IMR-90 (cell line): ENCODE measurements at regions not wholly inside any gene's neighbourhood (a gene's known extent, or its start where the extent isn't known, plus 50 kb on each side); places are given as distances from the start of the nearest gene placed in this dataset.

Source experiments
- ATAC-seq: fragments of 200-7000 bp; cut with Tn5 transposase; 2 replicates; pipeline ENCODE4 v1.9.1; 2020; ENCODE audit warnings: low read depth, mild to moderate bottlenecking, moderate library complexity
- BruUV-seq: library from RNA; stranded (reverse); fragments of 400-500 nt; replicated peaks from 2 replicates; lab custom pipeline; 2021; lab: Mats Ljungman, UMichigan
- CTCF ChIA-PET: fragments of 300-600 bp; formaldehyde crosslinking; extraction: SDS; loops from one replicate; lab custom pipeline; 2021; ENCODE audit warnings: antibody characterized with exemption; lab: Yijun Ruan, JAX
- POLR2A ChIA-PET: fragments of 300-600 bp; sonication (Branson Sonifier 250); formaldehyde crosslinking; loops from one replicate; lab custom pipeline; 2022; ENCODE audit warnings: antibody characterized with exemption; ENCODE audit not compliant: unreplicated experiment; lab: Charles Lee
- DNase-seq: peaks from one replicate; pipeline ENCODE4 v3.0.0; 2013
- H2AFZ ChIP-seq: replicated peaks from 2 replicates; pipeline ENCODE3; 2013; ENCODE audit warnings: low read length, mild to moderate bottlenecking; ENCODE audit not compliant: poor library complexity
- H2AK5ac ChIP-seq: 2 replicates; pipeline ENCODE4 v1.6.1; 2013; ENCODE audit warnings: low read depth, low read length, inconsistent platforms
- H2AK9ac ChIP-seq: replicated peaks from 2 replicates; pipeline ENCODE3; 2013; ENCODE audit warnings: mild to moderate bottlenecking, low read depth, low read length, moderate library complexity; ENCODE audit not compliant: poor library complexity
- H2BK120ac ChIP-seq: 2 replicates; pipeline ENCODE4 v1.6.1; 2013; ENCODE audit warnings: low read depth, low read length, inconsistent platforms
- H2BK15ac ChIP-seq: 3 replicates; pipeline ENCODE4 v1.6.1; 2013; ENCODE audit warnings: low read depth, low read length, inconsistent platforms
- H2BK20ac ChIP-seq: 2 replicates; pipeline ENCODE4 v1.6.1; 2013; ENCODE audit warnings: low read depth, mild to moderate bottlenecking, inconsistent platforms, low read length, moderate library complexity
- H2BK5ac ChIP-seq: 2 replicates; pipeline ENCODE4 v1.6.1; 2013; ENCODE audit warnings: mild to moderate bottlenecking, low read depth, low read length, inconsistent platforms; ENCODE audit not compliant: poor library complexity, severe bottlenecking
- H3K14ac ChIP-seq: replicated peaks from 2 replicates; pipeline ENCODE4 v1.6.1; 2013; ENCODE audit warnings: low read depth, low read length, inconsistent platforms
- H3K18ac ChIP-seq: 2 replicates; pipeline ENCODE4 v1.6.1; 2013; ENCODE audit warnings: low read depth, low read length, control low read depth
- H3K23ac ChIP-seq: 2 replicates; pipeline ENCODE4 v1.6.1; 2013; ENCODE audit warnings: low read depth, low read length, inconsistent platforms
- H3K27ac ChIP-seq: 2 replicates; pipeline ENCODE4 v1.5.1; 2013; ENCODE audit warnings: mild to moderate bottlenecking, control low read depth, low read length; ENCODE audit not compliant: insufficient read depth
- H3K27me3 ChIP-seq: 2 replicates; pipeline ENCODE4 v1.6.1; 2013; ENCODE audit warnings: low read length; ENCODE audit not compliant: control insufficient read depth, insufficient read depth
- H3K36me3 ChIP-seq: 2 replicates; pipeline ENCODE4 v1.6.1; 2013; ENCODE audit warnings: low read length, mixed read lengths; ENCODE audit not compliant: control insufficient read depth, insufficient read depth
- H3K4ac ChIP-seq: 2 replicates; pipeline ENCODE4 v1.6.1; 2013; ENCODE audit warnings: low read depth, low read length, inconsistent platforms
- H3K4me1 ChIP-seq: 2 replicates; pipeline ENCODE4 v1.6.1; 2013; ENCODE audit warnings: low read length, mixed read lengths; ENCODE audit not compliant: control insufficient read depth, insufficient read depth
- H3K4me2 ChIP-seq: 2 replicates; pipeline ENCODE4 v1.6.1; 2013; ENCODE audit warnings: low read depth, mild to moderate bottlenecking, control low read depth, low read length, moderate library complexity
- H3K4me3 ChIP-seq: 2 replicates; pipeline ENCODE4 v1.5.1; 2013; ENCODE audit warnings: low read depth, mild to moderate bottlenecking, control low read depth, low read length, moderate library complexity; ENCODE audit not compliant: insufficient read depth
- H3K56ac ChIP-seq: 2 replicates; pipeline ENCODE4 v1.6.1; 2013; ENCODE audit warnings: low read length, inconsistent platforms; ENCODE audit not compliant: insufficient read depth; ENCODE audit errors: extremely low read depth
- H3K79me1 ChIP-seq, 2 experiments: 2 replicates each; pipeline ENCODE4 v1.6.1; 2013; ENCODE audit warnings: low read length in 2 of 2, inconsistent platforms in 1 of 2, low read depth in 1 of 2
- H3K9ac ChIP-seq: 2 replicates; pipeline ENCODE4 v1.6.1; 2013; ENCODE audit warnings: low read depth, low read length, control low read depth
- H3K9me1 ChIP-seq: 2 replicates; pipeline ENCODE4 v1.6.1; 2013; ENCODE audit warnings: low read length, inconsistent platforms; ENCODE audit not compliant: insufficient read depth
- H3K9me3 ChIP-seq: 2 replicates; pipeline ENCODE4 v1.6.1; 2013; ENCODE audit warnings: low read length; ENCODE audit not compliant: control insufficient read depth, insufficient read depth
- H4K20me1 ChIP-seq: 2 replicates; pipeline ENCODE4 v1.6.1; 2013; ENCODE audit warnings: low read length, inconsistent platforms; ENCODE audit not compliant: insufficient read depth
- H4K5ac ChIP-seq: 2 replicates; pipeline ENCODE4 v1.6.1; 2013; ENCODE audit warnings: mild to moderate bottlenecking, low read depth, low read length, control low read depth
- H4K8ac ChIP-seq, 2 experiments: 2 replicates each; pipeline ENCODE4 v1.6.1; 2013; ENCODE audit warnings: low read depth in 2 of 2, low read length in 2 of 2, control low read depth in 1 of 2, inconsistent platforms in 1 of 2
- H4K91ac ChIP-seq: 2 replicates; pipeline ENCODE4 v1.6.1; 2013; ENCODE audit warnings: low read depth, low read length, inconsistent platforms; ENCODE audit not compliant: insufficient read depth
- BHLHE40 ChIP-seq: fragments of 150-350 bp; IDR thresholded peaks from 2 replicates; pipeline ENCODE4 v1.6.1; 2016; ENCODE audit warnings: mild to moderate bottlenecking, low read depth, low read length
- CEBPB ChIP-seq: IDR thresholded peaks from 2 replicates; pipeline ENCODE4 v1.6.1; 2012; ENCODE audit warnings: low read depth, low read length, improper control_type of control experiment
- CHD1 ChIP-seq: IDR thresholded peaks from 2 replicates; pipeline ENCODE4 v1.6.1; 2012; ENCODE audit warnings: low read depth, low read length, improper control_type of control experiment
- ELK1 ChIP-seq: fragments of 150-350 bp; IDR thresholded peaks from 2 replicates; pipeline ENCODE4 v1.6.1; 2016; ENCODE audit warnings: low read depth, mild to moderate bottlenecking, low read length, moderate library complexity, borderline replicate concordance
- FOS ChIP-seq: fragments of 150-350 bp; IDR thresholded peaks from 2 replicates; pipeline ENCODE4 v1.6.1; 2016; ENCODE audit warnings: low read depth, low read length
- MAFK ChIP-seq: IDR thresholded peaks from 2 replicates; pipeline ENCODE4 v1.6.1; 2012; ENCODE audit warnings: low read depth, low read length, improper control_type of control experiment
- MAZ ChIP-seq: IDR thresholded peaks from 2 replicates; pipeline ENCODE4 v1.6.1; 2012; ENCODE audit warnings: low read depth, mild to moderate bottlenecking, low read length, improper control_type of control experiment, moderate library complexity, borderline replicate concordance
- MXI1 ChIP-seq: IDR thresholded peaks from 2 replicates; pipeline ENCODE4 v1.6.1; 2012; ENCODE audit warnings: low read depth, mild to moderate bottlenecking, low read length, moderate library complexity, borderline replicate concordance
- NFE2L2 ChIP-seq: fragments of 150-350 bp; IDR thresholded peaks from 2 replicates; pipeline ENCODE4 v1.6.1; 2016; ENCODE audit warnings: low read depth, mild to moderate bottlenecking, low read length
- POLR2A ChIP-seq: IDR thresholded peaks from 2 replicates; pipeline ENCODE4 v1.6.1; 2012; ENCODE audit warnings: mild to moderate bottlenecking, low read depth, low read length
- RAD21 ChIP-seq: IDR thresholded peaks from 2 replicates; pipeline ENCODE4 v1.6.1; 2012; ENCODE audit warnings: low read length, improper control_type of control experiment
- RCOR1 ChIP-seq: IDR thresholded peaks from 2 replicates; pipeline ENCODE4 v1.6.1; 2012; ENCODE audit warnings: mild to moderate bottlenecking, low read length, improper control_type of control experiment; ENCODE audit not compliant: insufficient replicate concordance
- RFX5 ChIP-seq: IDR thresholded peaks from 2 replicates; pipeline ENCODE4 v1.8.0; 2012; ENCODE audit warnings: low read depth, mild to moderate bottlenecking, low read length, moderate library complexity
- SMC3 ChIP-seq: fragments of 150-350 bp; IDR thresholded peaks from 2 replicates; pipeline ENCODE4 v1.6.1; 2016; ENCODE audit warnings: low read depth, mild to moderate bottlenecking, antibody characterized with exemption, low read length, moderate library complexity
- WGBS, 2 experiments: methylation state at CpG; one replicate each; pipeline versions ENCODE4 v1.1.5 to v1.1.7; 2013; ENCODE audit warnings: missing lambda C conversion rate in 2 of 2; ENCODE audit not compliant: insufficient read length in 1 of 2; ENCODE audit errors: extremely low coverage in 2 of 2; 5-methylcytosine and 5-hydroxymethylcytosine counted together
- dilution Hi-C: fragments of 300-500 bp; cut with HindIII; formaldehyde crosslinking; loops from one replicate; pipeline ENCODE4 v1.14.3; 2018; ENCODE audit warnings: low sequenced_read_pairs; ENCODE audit not compliant: unreplicated experiment
- in situ Hi-C: fragments of 300-500 bp; cut with MboI; formaldehyde crosslinking; loops from 3 replicates; pipeline ENCODE4 v1.14.3; 2019; ENCODE audit warnings: low sequenced_read_pairs, inconsistent platforms, mixed read lengths
- intact Hi-C: fragments of 100-400 bp; cut with micrococcal nuclease; formaldehyde crosslinking; loops from 2 replicates; pipeline ENCODE4 v1.10.0; 2022
- TF ChIP-seq, protein P1 (sequence below): conservative IDR thresholded peaks from 2 replicates; pipeline ENCODE4 v1.5.1; 2012; ENCODE audit warnings: mild to moderate bottlenecking, low read depth, low read length, improper control_type of control experiment
- TF ChIP-seq, protein P2 (sequence below): fragments of 150-350 bp; IDR thresholded peaks from 2 replicates; pipeline ENCODE4 v1.6.1; 2017; ENCODE audit warnings: mild to moderate bottlenecking, antibody characterized with exemption, low read length, low read depth

- H3K18ac ChIP-seq = no peak overlapping the region
- H3K4me1 ChIP-seq = no peaks in the 10 kb centered on the region
- no peak overlapping the region for H3K56ac ChIP-seq
- H3K9ac ChIP-seq = no peak overlapping the region
- H4K5ac ChIP-seq = no peak overlapping the region
- no peak overlapping the region for H2BK15ac ChIP-seq
- dilution Hi-C loops (no loop called here), intact Hi-C loops (no loop called here), in situ Hi-C loops (no loop called here)
- H3K9me1 ChIP-seq = no peaks in the 10 kb centered on the region
- H3K36me3 ChIP-seq = no peaks in the 10 kb centered on the region
- H2BK5ac ChIP-seq = no peak overlapping the region
- no peak overlapping the region for H2BK20ac ChIP-seq
- no peak overlapping the region for H4K91ac ChIP-seq
- ChIA-PET POLR2A (no interaction called here), CTCF (no interaction called here)
- H2AK9ac ChIP-seq = no peak overlapping the region
- no CpG with 5 or more reads among the region's 2 CpGs for WGBS, 2 experiments
- peaks cover 4% of the 10 kb centered on the region for H3K9me3 ChIP-seq
- H2AK5ac ChIP-seq = no peak overlapping the region
- BruUV-seq = no TSS peak
- no peak overlapping the region for H2BK120ac ChIP-seq
- H3K4ac ChIP-seq = no peak overlapping the region
- H4K8ac ChIP-seq = no peak overlapping the region
- TF ChIP-seq MAZ (no peak), MXI1 (no peak), CEBPB (no peak), NFE2L2 (no peak), RFX5 (no peak), FOS (no peak), CHD1 (no peak), MAFK (no peak), ELK1 (no peak), BHLHE40 (no peak), RCOR1 (no peak), RAD21 (no peak), POLR2A (no peak), SMC3 (no peak)
- TF ChIP-seq, protein P1, sequence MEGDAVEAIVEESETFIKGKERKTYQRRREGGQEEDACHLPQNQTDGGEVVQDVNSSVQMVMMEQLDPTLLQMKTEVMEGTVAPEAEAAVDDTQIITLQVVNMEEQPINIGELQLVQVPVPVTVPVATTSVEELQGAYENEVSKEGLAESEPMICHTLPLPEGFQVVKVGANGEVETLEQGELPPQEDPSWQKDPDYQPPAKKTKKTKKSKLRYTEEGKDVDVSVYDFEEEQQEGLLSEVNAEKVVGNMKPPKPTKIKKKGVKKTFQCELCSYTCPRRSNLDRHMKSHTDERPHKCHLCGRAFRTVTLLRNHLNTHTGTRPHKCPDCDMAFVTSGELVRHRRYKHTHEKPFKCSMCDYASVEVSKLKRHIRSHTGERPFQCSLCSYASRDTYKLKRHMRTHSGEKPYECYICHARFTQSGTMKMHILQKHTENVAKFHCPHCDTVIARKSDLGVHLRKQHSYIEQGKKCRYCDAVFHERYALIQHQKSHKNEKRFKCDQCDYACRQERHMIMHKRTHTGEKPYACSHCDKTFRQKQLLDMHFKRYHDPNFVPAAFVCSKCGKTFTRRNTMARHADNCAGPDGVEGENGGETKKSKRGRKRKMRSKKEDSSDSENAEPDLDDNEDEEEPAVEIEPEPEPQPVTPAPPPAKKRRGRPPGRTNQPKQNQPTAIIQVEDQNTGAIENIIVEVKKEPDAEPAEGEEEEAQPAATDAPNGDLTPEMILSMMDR = no peak
- TF ChIP-seq, protein P2, sequence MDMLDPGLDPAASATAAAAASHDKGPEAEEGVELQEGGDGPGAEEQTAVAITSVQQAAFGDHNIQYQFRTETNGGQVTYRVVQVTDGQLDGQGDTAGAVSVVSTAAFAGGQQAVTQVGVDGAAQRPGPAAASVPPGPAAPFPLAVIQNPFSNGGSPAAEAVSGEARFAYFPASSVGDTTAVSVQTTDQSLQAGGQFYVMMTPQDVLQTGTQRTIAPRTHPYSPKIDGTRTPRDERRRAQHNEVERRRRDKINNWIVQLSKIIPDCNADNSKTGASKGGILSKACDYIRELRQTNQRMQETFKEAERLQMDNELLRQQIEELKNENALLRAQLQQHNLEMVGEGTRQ = no peak
- H3K4me2 ChIP-seq = no peak overlapping the region
- H3K4me3 ChIP-seq = no peak overlapping the region
- no peak overlapping the region for H2AFZ ChIP-seq
- no peak for ATAC-seq
- no peaks in the 10 kb centered on the region for H3K27me3 ChIP-seq
- no peaks in the 10 kb centered on the region for H4K20me1 ChIP-seq
- no peak overlapping the region for H3K27ac ChIP-seq
- no peak for DNase-seq
- H3K79me1 ChIP-seq = no peaks in the 10 kb centered on the region
- no peak overlapping the region for H3K23ac ChIP-seq
- no peak overlapping the region for H3K14ac ChIP-seq
Observed at GRCh38 chr4:32564626-32565025, 1844.5 kb downstream of the PCDH7 start.
